ENCODE measurements at regions not wholly inside any gene's neighbourhood (a gene's known extent, or its start where the extent isn't known, plus 50 kb on each side); places are given as distances from the start of the nearest gene placed in this dataset.

DNA sequence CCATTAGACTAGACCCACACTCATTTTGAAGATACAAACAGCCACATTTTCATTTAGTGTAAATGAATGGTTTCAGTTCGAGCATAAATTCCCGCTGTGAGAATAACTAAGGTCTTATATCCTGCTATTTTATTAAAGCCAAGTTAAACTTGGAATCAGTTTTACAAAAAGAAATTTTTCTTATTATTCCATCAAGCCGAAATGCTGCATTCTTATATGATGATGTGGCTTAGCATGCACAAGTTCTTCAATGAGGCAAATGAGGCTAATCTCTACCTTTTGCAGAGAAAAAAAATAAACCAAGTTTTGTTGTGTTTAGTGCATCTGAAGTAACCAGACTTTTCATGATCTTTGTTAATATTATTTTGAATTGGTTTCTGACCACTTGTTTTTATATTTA is 953.9 kb upstream of the PCDH10 start:
- TF ChIP-seq, protein P1, sequence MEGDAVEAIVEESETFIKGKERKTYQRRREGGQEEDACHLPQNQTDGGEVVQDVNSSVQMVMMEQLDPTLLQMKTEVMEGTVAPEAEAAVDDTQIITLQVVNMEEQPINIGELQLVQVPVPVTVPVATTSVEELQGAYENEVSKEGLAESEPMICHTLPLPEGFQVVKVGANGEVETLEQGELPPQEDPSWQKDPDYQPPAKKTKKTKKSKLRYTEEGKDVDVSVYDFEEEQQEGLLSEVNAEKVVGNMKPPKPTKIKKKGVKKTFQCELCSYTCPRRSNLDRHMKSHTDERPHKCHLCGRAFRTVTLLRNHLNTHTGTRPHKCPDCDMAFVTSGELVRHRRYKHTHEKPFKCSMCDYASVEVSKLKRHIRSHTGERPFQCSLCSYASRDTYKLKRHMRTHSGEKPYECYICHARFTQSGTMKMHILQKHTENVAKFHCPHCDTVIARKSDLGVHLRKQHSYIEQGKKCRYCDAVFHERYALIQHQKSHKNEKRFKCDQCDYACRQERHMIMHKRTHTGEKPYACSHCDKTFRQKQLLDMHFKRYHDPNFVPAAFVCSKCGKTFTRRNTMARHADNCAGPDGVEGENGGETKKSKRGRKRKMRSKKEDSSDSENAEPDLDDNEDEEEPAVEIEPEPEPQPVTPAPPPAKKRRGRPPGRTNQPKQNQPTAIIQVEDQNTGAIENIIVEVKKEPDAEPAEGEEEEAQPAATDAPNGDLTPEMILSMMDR (IDR thresholded peaks at IDR 0.05): no peak
- TF ChIP-seq POLR2A (IDR thresholded peaks at IDR 0.05): no peak

Measured in esophagus squamous epithelium (tissue), 4 donors.